ENCODE measurements at regions not wholly inside any gene's neighbourhood (a gene's known extent, or its start where the extent isn't known, plus 50 kb on each side); places are given as distances from the start of the nearest gene placed in this dataset.

DNA sequence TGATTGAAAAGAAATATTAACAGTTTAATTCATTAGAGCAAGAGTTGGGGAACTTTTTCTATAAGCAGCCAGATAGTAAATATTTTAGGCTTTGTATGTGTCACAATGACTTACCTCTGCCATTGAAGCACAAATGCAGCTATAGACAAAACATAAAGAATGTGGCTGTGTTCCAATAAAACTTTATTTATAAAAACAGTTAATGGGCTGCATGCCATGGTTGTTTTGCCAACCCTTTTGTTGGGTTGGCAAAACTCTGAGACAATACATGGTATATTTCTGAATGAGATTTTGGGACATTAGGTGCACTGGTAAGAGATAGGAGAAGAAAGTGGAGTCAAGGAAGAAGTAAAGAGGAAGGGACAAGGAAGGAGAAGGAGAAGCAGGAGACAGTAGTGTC lies 61.8 kb upstream of the CERS6 start:
- Histone ChIP-seq H3K4me1 (ENCODE audit: low read depth) (no peaks in the 10 kb centered on the region), H3K27ac (no peak overlapping the region), H3K36me3 (no peaks in the 10 kb centered on the region), H3K4me3 (no peak overlapping the region), H3K27me3 (no peaks in the 10 kb centered on the region), H3K9me3 (ENCODE audit: low read depth) (no peaks in the 10 kb centered on the region)
- TF ChIP-seq, protein P1, sequence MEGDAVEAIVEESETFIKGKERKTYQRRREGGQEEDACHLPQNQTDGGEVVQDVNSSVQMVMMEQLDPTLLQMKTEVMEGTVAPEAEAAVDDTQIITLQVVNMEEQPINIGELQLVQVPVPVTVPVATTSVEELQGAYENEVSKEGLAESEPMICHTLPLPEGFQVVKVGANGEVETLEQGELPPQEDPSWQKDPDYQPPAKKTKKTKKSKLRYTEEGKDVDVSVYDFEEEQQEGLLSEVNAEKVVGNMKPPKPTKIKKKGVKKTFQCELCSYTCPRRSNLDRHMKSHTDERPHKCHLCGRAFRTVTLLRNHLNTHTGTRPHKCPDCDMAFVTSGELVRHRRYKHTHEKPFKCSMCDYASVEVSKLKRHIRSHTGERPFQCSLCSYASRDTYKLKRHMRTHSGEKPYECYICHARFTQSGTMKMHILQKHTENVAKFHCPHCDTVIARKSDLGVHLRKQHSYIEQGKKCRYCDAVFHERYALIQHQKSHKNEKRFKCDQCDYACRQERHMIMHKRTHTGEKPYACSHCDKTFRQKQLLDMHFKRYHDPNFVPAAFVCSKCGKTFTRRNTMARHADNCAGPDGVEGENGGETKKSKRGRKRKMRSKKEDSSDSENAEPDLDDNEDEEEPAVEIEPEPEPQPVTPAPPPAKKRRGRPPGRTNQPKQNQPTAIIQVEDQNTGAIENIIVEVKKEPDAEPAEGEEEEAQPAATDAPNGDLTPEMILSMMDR (IDR thresholded peaks at IDR 0.05; ENCODE audit: low read depth, low read length) = no peak
- DNase-seq (ENCODE audit: low read depth in 1 of 2, low spot score in 1 of 2) = no peak

DNA sequence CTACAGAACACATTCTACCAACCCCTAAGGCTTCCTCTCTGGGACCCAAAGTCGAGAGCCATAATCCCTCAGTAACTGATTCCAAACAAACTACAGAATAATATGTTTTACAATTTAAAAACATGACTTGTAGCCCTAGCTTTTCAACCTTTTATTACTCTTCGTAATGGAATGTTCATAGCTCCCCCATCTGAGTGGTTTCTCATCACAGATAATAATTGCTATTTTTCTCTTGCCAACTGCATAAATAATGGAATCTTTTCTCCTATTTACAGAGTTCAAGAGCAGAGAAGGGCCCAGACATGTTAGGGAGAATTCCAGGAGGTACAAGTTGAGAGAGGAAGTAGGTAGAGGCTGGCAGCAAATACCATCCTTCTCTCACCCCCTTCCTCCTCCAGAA lies 59.9 kb upstream of the CERS6 start:
- H3K27me3 ChIP-seq = no peaks in the 10 kb centered on the region
- H3K9me3 ChIP-seq (ENCODE audit: low read depth) = no peaks in the 10 kb centered on the region
- H3K4me1 ChIP-seq (ENCODE audit: low read depth) = no peaks in the 10 kb centered on the region
- DNase-seq (ENCODE audit: low read depth in 1 of 2, low spot score in 1 of 2) = peak in 1 of 2 donors; percentile 13
- H3K27ac ChIP-seq = no peak overlapping the region
- TF ChIP-seq, protein P1 (IDR thresholded peaks at IDR 0.05; ENCODE audit: low read depth, low read length) = no peak
- H3K4me3 ChIP-seq = no peak overlapping the region
- H3K36me3 ChIP-seq = no peaks in the 10 kb centered on the region

DNA sequence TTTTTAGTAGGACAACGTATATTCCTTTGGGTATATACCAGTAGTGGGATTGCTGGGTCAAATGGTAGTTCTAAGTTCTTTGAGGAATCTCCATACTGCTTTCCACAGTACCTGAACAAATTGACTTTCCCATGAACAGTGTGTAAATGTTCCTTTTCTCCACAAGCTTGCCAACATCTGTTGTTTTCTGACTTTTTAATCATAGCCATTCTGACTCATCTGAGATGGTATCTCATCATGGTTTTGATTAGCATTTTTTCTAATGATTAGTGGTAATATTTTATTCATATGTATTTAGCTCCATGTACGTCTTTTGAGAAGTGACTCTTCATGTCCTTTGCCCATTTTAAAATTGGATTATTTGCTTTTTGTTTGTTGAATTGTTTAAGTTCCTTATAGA lies 58.4 kb upstream of the CERS6 start:
- Histone ChIP-seq H3K4me3 (no peak overlapping the region), H3K4me1 (ENCODE audit: low read depth) (no peaks in the 10 kb centered on the region), H3K27ac (no peak overlapping the region), H3K9me3 (ENCODE audit: low read depth) (no peaks in the 10 kb centered on the region), H3K27me3 (no peaks in the 10 kb centered on the region), H3K36me3 (no peaks in the 10 kb centered on the region)
- no peak for DNase-seq (ENCODE audit: low read depth in 1 of 2, low spot score in 1 of 2)
- TF ChIP-seq, protein P1 (IDR thresholded peaks at IDR 0.05; ENCODE audit: low read depth, low read length) = no peak

DNA sequence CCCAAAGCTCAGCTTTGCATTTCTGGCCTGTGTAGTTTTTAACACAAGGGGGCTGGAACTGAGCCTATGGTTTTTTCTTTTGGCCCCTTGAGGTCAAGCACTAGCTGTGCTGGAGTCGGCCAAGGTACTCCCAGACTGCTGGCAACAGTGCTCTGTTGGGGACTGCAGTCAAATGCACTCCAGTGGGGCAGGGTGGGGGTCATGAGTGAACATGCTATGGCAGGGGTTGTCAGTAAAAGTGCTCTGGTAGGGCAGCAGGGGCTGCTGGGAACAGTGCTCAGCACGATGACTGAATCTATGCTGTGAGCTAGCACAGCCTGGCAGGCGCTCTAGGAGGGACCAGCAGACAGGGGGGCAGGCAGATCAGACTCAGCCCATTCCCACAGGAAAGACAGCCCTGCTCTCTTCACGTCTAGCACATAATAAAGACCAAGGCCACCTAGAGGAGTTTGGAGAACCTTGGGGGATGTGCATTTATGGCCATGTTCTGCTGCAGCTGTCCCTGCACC lies 55.0 kb upstream of the CERS6 start:
- TF ChIP-seq, protein P1 (IDR thresholded peaks at IDR 0.05; ENCODE audit: low read depth, low read length) = no peak
- no peak for DNase-seq (ENCODE audit: low read depth in 1 of 2, low spot score in 1 of 2)
- Histone ChIP-seq H3K36me3 (no peaks in the 10 kb centered on the region), H3K4me1 (ENCODE audit: low read depth) (no peaks in the 10 kb centered on the region), H3K27me3 (no peaks in the 10 kb centered on the region), H3K9me3 (ENCODE audit: low read depth) (no peaks in the 10 kb centered on the region), H3K4me3 (no peak overlapping the region), H3K27ac (no peak overlapping the region)

DNA sequence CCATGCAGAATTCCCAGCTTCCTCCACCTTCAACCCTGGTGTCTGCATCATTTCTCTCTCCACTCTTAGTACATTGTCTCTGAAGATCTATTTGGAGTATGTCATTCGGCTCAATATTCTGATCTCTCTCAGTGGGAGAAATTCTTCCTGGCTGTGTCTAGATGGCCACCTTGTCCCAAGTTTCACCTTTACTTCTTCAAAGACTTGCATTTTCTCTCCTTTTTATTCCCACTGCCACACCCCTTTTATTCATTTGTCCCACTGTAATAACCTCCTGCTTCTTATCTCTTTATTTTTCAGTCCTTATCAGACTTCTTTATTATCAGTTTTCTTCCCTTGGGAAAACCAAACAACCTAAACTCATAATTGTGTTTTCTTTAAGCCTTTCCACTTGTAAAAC lies 54.3 kb upstream of the CERS6 start:
- no peak overlapping the region for H3K27ac ChIP-seq
- no peaks in the 10 kb centered on the region for H3K36me3 ChIP-seq

More for the DNA sequence above, 54.3 kb upstream of the CERS6 start:
- DNase-seq (ENCODE audit: low read depth in 1 of 2, low spot score in 1 of 2) = no peak
- Histone ChIP-seq H3K4me1 (ENCODE audit: low read depth) (no peaks in the 10 kb centered on the region), H3K4me3 (no peak overlapping the region), H3K27me3 (no peaks in the 10 kb centered on the region), H3K9me3 (ENCODE audit: low read depth) (no peaks in the 10 kb centered on the region)
- TF ChIP-seq, protein P1 (IDR thresholded peaks at IDR 0.05; ENCODE audit: low read depth, low read length) = no peak
